ENCODE measurements at regions not wholly inside any gene's neighbourhood (a gene's known extent, or its start where the extent isn't known, plus 50 kb on each side); places are given as distances from the start of the nearest gene placed in this dataset.

DNA sequence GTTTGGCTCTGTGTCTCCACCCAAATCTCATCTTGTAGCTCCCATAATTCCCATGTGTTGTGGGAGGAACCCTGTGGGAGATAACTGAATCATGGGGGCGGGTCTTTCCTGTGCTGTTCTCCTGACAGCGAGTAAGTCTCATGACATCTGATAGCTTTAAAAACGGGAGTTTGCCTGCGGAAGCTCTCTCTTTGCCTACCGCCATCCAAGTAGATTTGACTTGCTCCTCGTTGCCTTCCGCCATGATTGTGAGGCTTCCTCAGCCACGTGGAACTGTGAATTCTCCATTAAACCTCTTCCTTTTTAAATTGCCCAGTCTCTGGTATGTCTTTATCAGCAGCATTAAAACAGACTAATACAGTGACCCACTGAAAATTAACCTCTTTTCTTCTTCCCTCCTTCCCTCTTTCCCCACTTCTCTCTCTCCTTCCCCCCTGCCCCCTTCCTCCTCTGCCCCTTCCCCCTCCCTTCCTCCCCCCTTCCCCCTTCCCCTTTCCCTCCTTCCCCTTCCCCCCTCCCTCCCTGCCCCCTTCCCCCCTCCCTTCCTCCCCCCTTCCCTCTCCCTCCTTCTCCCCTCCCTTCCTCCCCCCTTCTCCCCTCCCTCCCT lies 818.8 kb downstream of the SLC4A3 start:
- Histone ChIP-seq H3K4me3 (ENCODE audit: low read length in 2 of 2) (no peak overlapping the region), H3K27ac (ENCODE audit: low read depth in 1 of 2, low read length in 1 of 2) (no peak overlapping the region), H3K36me3 (ENCODE audit: control insufficient read depth in 2 of 2, insufficient read depth in 2 of 2, low read length in 1 of 2) (no peaks in the 10 kb centered on the region), H3K27me3 (ENCODE audit: control insufficient read depth in 2 of 2, insufficient read depth in 1 of 2, low read length in 1 of 2) (no peaks in the 10 kb centered on the region), H3K9me3 (ENCODE audit: control insufficient read depth in 2 of 2, insufficient read depth in 1 of 2, low read length in 1 of 2) (no peaks in the 10 kb centered on the region), H3K4me1 (ENCODE audit: control insufficient read depth in 2 of 2, insufficient read depth in 2 of 2, low read length in 2 of 2) (no peaks in the 10 kb centered on the region)
- no peak for DNase-seq (ENCODE audit: low read depth in 6 of 9, low spot score in 9 of 9)
- 93% methylated on average over 8 of the region's 8 CpGs for WGBS

DNA sequence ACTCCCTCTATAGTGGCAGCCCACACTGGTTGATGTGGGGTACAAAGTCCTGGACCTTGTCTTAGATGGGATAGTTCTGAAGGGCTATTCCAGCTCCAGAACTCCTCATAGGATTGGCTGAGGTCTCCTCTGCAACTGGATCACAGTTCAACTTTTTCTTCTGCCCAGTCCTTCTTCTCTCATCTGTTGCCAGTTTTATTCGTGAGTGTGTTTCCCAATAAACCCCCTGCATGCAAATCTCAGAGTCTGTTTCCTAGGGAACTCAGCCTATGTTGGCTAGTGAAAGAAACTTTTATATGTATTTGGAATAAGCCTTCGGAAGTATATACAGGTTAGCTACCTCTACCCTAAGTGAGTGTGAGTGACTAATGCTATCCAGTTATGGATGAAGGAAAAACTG lies 823.4 kb downstream of the SLC4A3 start:
- H3K27ac ChIP-seq (ENCODE audit: low read depth in 1 of 2, low read length in 1 of 2): no peak overlapping the region
- H3K36me3 ChIP-seq (ENCODE audit: control insufficient read depth in 2 of 2, insufficient read depth in 2 of 2, low read length in 1 of 2): no peaks in the 10 kb centered on the region
- H3K4me1 ChIP-seq (ENCODE audit: control insufficient read depth in 2 of 2, insufficient read depth in 2 of 2, low read length in 2 of 2): no peaks in the 10 kb centered on the region
- WGBS: 90% methylated on average over 2 of the region's 2 CpGs
- H3K4me3 ChIP-seq (ENCODE audit: low read length in 2 of 2): no peak overlapping the region
- H3K9me3 ChIP-seq (ENCODE audit: control insufficient read depth in 2 of 2, insufficient read depth in 1 of 2, low read length in 1 of 2): no peaks in the 10 kb centered on the region
- H3K27me3 ChIP-seq (ENCODE audit: control insufficient read depth in 2 of 2, insufficient read depth in 1 of 2, low read length in 1 of 2): no peaks in the 10 kb centered on the region
- no peak for DNase-seq (ENCODE audit: low read depth in 6 of 9, low spot score in 9 of 9)

DNA sequence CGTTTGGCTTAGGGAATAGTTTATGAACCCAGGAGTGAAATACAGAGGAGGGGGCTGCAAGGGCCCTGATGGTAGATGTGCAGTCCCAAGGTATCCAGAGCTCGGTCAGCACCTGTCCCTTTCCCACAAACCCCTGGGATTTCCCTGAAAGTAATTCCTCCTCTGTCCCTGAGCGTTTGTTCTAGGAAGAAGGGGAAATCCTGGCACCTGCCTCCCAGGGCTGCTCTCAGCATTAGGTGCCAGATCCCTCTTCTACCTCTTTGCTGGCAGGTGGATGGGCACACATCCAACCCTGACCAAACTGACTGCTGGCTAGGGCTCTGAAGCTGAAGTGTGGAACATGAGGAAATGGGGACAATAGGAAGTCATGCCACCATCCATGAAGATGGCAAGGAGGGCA lies 824.0 kb downstream of the SLC4A3 start:
- H3K27me3 ChIP-seq (ENCODE audit: control insufficient read depth in 2 of 2, insufficient read depth in 1 of 2, low read length in 1 of 2): no peaks in the 10 kb centered on the region
- no peak overlapping the region for H3K4me3 ChIP-seq (ENCODE audit: low read length in 2 of 2)
- H3K36me3 ChIP-seq (ENCODE audit: control insufficient read depth in 2 of 2, insufficient read depth in 2 of 2, low read length in 1 of 2): no peaks in the 10 kb centered on the region
- H3K9me3 ChIP-seq (ENCODE audit: control insufficient read depth in 2 of 2, insufficient read depth in 1 of 2, low read length in 1 of 2): no peaks in the 10 kb centered on the region
- no peak overlapping the region for H3K27ac ChIP-seq (ENCODE audit: low read depth in 1 of 2, low read length in 1 of 2)
- DNase-seq (ENCODE audit: low read depth in 6 of 9, low spot score in 9 of 9): peak in 1 of 9 donors; percentile 16
- no peaks in the 10 kb centered on the region for H3K4me1 ChIP-seq (ENCODE audit: control insufficient read depth in 2 of 2, insufficient read depth in 2 of 2, low read length in 2 of 2)
- 90% methylated on average over 3 of the region's 3 CpGs for WGBS

DNA sequence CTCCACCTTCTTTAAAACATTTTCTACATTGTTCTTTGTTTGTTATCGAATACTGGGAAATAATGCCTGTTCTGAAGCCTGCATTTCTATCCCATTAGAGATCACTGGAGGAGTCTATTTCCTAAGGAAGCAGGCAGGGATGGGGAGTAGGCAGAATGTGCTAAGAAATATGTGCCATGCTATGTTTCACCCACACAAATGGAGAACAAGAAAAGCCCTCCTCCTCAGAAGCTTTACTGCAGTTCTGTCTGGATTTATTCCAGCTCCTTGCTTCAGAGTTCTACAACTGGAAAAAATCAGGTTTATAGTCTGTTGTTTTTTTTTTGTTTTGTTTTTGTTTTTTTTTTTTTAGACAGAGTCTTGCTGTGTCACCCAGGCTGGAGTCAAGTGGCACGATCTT lies 825.1 kb downstream of the SLC4A3 start:
- Histone ChIP-seq H3K27me3 (ENCODE audit: control insufficient read depth in 2 of 2, insufficient read depth in 1 of 2, low read length in 1 of 2) (no peaks in the 10 kb centered on the region), H3K4me3 (ENCODE audit: low read length in 2 of 2) (no peak overlapping the region), H3K27ac (ENCODE audit: low read depth in 1 of 2, low read length in 1 of 2) (no peak overlapping the region), H3K4me1 (ENCODE audit: control insufficient read depth in 2 of 2, insufficient read depth in 2 of 2, low read length in 2 of 2) (no peaks in the 10 kb centered on the region), H3K9me3 (ENCODE audit: control insufficient read depth in 2 of 2, insufficient read depth in 1 of 2, low read length in 1 of 2) (no peaks in the 10 kb centered on the region), H3K36me3 (ENCODE audit: control insufficient read depth in 2 of 2, insufficient read depth in 2 of 2, low read length in 1 of 2) (no peaks in the 10 kb centered on the region)
- DNase-seq (ENCODE audit: low read depth in 6 of 9, low spot score in 9 of 9): no peak
- 92% methylated on average over 2 of the region's 2 CpGs for WGBS

DNA sequence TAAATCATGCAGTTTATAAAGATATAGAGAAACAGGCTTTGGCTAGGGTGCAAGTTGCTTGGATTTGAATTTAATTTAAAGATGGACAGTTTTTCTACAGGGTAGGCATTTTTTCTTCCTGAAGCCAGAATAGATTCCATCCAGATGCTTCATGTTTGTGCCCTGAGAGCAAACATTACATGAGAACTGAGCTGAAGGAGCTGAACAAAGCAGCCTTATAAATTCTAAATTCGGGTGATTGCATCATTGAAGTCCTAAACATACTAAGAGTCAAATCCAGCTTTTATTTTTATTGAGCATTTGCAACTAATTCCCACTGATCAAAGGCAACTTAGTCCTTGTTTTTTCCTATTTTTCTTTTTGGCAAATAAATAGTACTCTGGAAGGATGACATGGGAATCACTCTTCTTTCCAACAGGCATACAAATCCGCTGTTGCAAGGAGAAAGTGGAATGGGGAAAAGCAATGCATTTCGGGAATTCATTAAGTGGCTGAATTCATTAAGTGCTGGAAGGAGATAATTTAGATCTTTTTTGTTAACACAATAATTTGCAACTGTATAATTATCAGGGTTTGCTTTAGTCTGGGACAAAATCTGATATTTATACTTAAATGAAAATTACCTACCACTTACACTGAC lies 828.0 kb downstream of the SLC4A3 start:
- Histone ChIP-seq H3K36me3 (ENCODE audit: control insufficient read depth in 2 of 2, insufficient read depth in 2 of 2, low read length in 1 of 2) (no peaks in the 10 kb centered on the region), H3K4me1 (ENCODE audit: control insufficient read depth in 2 of 2, insufficient read depth in 2 of 2, low read length in 2 of 2) (no peaks in the 10 kb centered on the region), H3K4me3 (ENCODE audit: low read length in 2 of 2) (no peak overlapping the region), H3K9me3 (ENCODE audit: control insufficient read depth in 2 of 2, insufficient read depth in 1 of 2, low read length in 1 of 2) (no peaks in the 10 kb centered on the region), H3K27ac (ENCODE audit: low read depth in 1 of 2, low read length in 1 of 2) (no peak overlapping the region), H3K27me3 (ENCODE audit: control insufficient read depth in 2 of 2, insufficient read depth in 1 of 2, low read length in 1 of 2) (no peaks in the 10 kb centered on the region)
- no peak for DNase-seq (ENCODE audit: low read depth in 6 of 9, low spot score in 9 of 9)
- whole genome bisulfite sequencing: 86% methylated on average over 3 of the region's 3 CpGs

DNA sequence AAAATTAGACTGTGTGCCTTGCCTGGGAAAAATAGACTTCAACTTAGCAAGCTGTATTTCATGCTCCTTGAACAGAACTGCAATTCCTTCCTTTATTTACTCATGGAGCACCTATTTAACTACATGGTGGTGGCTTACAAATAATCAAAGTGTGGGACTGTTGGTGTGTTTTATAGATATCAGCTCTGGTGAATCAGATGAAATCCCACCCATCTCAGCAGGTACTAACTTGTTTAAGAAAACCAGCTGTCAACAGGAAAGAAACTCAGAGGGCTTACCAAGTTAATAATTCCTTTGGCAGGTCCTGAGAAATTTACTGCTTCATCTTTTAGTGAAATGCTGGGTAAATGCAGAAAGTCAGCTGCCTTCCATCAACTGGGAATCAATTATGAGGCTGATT lies 830.6 kb downstream of the SLC4A3 start:
- no peaks in the 10 kb centered on the region for H3K36me3 ChIP-seq (ENCODE audit: control insufficient read depth in 2 of 2, insufficient read depth in 2 of 2, low read length in 1 of 2)
- H3K9me3 ChIP-seq (ENCODE audit: control insufficient read depth in 2 of 2, insufficient read depth in 1 of 2, low read length in 1 of 2): no peaks in the 10 kb centered on the region
- no peaks in the 10 kb centered on the region for H3K4me1 ChIP-seq (ENCODE audit: control insufficient read depth in 2 of 2, insufficient read depth in 2 of 2, low read length in 2 of 2)
- H3K27me3 ChIP-seq (ENCODE audit: control insufficient read depth in 2 of 2, insufficient read depth in 1 of 2, low read length in 1 of 2): no peaks in the 10 kb centered on the region
- H3K4me3 ChIP-seq (ENCODE audit: low read length in 2 of 2): no peak overlapping the region
- no peak overlapping the region for H3K27ac ChIP-seq (ENCODE audit: low read depth in 1 of 2, low read length in 1 of 2)
- no peak for DNase-seq (ENCODE audit: low read depth in 6 of 9, low spot score in 9 of 9)

DNA sequence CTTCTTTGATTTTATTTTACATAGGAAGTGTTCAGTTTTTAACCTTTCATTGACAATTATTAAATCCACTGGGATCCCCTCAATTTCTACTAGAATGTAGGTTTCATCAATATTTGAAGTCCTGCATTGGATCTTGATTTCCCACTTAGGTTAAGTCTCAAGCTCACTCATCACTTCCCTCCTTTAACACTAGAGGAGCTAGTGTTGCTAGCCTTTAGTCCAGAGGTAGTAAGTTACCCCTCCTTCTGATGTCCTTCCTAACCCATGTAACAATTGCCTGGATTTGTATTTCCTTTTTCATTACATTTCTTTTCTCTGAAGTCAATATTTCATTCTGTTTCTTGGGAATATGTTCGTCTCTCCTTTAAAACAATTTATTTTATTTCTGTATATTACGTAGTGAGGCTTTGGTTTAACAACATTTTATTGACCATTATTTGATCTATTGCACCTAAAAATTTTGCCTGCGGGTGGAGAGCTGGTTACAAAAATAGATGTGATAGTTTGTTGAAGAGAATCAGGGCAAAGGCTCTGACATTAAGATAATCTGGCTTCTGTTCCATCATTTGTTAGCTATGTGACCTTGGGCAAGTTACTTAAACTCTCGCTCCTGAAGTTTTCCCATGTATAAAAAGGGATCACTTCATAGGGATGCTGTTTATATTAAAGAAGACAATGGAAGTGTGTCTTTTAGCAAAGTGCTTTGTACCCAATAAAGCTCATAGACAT lies 833.0 kb downstream of the SLC4A3 start:
- WGBS: 95% methylated on average over 4 of the region's 4 CpGs
- Histone ChIP-seq H3K4me3 (ENCODE audit: low read length in 2 of 2) (no peak overlapping the region), H3K27me3 (ENCODE audit: control insufficient read depth in 2 of 2, insufficient read depth in 1 of 2, low read length in 1 of 2) (no peaks in the 10 kb centered on the region), H3K36me3 (ENCODE audit: control insufficient read depth in 2 of 2, insufficient read depth in 2 of 2, low read length in 1 of 2) (no peaks in the 10 kb centered on the region), H3K4me1 (ENCODE audit: control insufficient read depth in 2 of 2, insufficient read depth in 2 of 2, low read length in 2 of 2) (no peaks in the 10 kb centered on the region), H3K27ac (ENCODE audit: low read depth in 1 of 2, low read length in 1 of 2) (no peak overlapping the region), H3K9me3 (ENCODE audit: control insufficient read depth in 2 of 2, insufficient read depth in 1 of 2, low read length in 1 of 2) (no peaks in the 10 kb centered on the region)
- no peak for DNase-seq (ENCODE audit: low read depth in 6 of 9, low spot score in 9 of 9)

DNA sequence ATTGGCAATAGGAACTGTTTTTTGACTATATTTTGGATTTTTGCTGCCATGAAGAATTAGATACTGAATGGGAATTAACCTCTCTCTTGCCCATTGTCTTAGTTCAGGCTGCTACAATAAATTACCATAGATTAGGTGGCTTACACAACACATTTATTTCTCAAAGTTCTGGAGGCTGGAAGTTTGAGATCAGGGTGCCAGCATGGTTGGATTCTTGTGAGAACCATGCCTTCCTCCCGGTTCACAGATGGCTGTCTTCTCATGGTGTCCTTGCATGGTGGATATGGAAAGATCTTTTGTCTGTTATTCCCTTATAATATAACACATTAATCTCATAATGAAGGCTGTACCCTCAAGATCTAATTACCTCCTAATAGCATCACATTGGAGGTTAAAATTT lies 836.4 kb downstream of the SLC4A3 start:
- Histone ChIP-seq H3K27ac (ENCODE audit: low read depth in 1 of 2, low read length in 1 of 2) (no peak overlapping the region), H3K9me3 (ENCODE audit: control insufficient read depth in 2 of 2, insufficient read depth in 1 of 2, low read length in 1 of 2) (no peaks in the 10 kb centered on the region), H3K36me3 (ENCODE audit: control insufficient read depth in 2 of 2, insufficient read depth in 2 of 2, low read length in 1 of 2) (no peaks in the 10 kb centered on the region), H3K4me3 (ENCODE audit: low read length in 2 of 2) (no peak overlapping the region), H3K27me3 (ENCODE audit: control insufficient read depth in 2 of 2, insufficient read depth in 1 of 2, low read length in 1 of 2) (no peaks in the 10 kb centered on the region), H3K4me1 (ENCODE audit: control insufficient read depth in 2 of 2, insufficient read depth in 2 of 2, low read length in 2 of 2) (no peaks in the 10 kb centered on the region)
- WGBS: 96% methylated on average over 1 of the region's 1 CpG
- DNase-seq (ENCODE audit: low read depth in 6 of 9, low spot score in 9 of 9): no peak

DNA sequence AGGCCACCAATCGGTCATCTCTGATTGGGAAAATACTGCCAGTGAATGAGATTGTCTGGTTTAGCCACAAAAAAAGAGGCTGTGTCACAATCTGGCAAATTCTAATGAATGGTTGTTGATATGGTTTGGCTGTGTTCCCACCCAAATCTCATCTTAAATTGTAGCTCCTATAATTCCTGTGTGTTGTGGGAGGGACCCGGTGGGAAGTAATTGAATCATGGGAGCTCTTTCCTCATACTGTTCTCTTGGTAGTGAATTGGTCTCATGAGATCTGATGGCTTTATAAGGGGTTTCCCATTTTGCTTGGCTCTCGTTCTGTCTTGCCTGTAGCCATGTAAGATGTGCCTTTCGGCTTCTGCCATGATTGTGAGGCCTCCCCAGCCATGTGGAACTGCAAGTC lies 838.3 kb downstream of the SLC4A3 start:
- Histone ChIP-seq H3K4me3 (ENCODE audit: low read length in 2 of 2) (no peak overlapping the region), H3K9me3 (ENCODE audit: control insufficient read depth in 2 of 2, insufficient read depth in 1 of 2, low read length in 1 of 2) (no peaks in the 10 kb centered on the region), H3K27ac (ENCODE audit: low read depth in 1 of 2, low read length in 1 of 2) (no peak overlapping the region), H3K27me3 (ENCODE audit: control insufficient read depth in 2 of 2, insufficient read depth in 1 of 2, low read length in 1 of 2) (no peaks in the 10 kb centered on the region), H3K36me3 (ENCODE audit: control insufficient read depth in 2 of 2, insufficient read depth in 2 of 2, low read length in 1 of 2) (no peaks in the 10 kb centered on the region), H3K4me1 (ENCODE audit: control insufficient read depth in 2 of 2, insufficient read depth in 2 of 2, low read length in 2 of 2) (no peaks in the 10 kb centered on the region)
- no peak for DNase-seq (ENCODE audit: low read depth in 6 of 9, low spot score in 9 of 9)
- 90% methylated on average over 4 of the region's 4 CpGs for WGBS
